Inflammatory macrophage (primary cell): ENCODE measurements at regions not wholly inside any gene's neighbourhood (a gene's known extent, or its start where the extent isn't known, plus 50 kb on each side); places are given as distances from the start of the nearest gene placed in this dataset.

Experiments used
- DNase-seq, 2 donors: peaks; one replicate each; pipeline ENCODE4 v3.0.0-alpha.2; 2020 to 2022

DNA sequence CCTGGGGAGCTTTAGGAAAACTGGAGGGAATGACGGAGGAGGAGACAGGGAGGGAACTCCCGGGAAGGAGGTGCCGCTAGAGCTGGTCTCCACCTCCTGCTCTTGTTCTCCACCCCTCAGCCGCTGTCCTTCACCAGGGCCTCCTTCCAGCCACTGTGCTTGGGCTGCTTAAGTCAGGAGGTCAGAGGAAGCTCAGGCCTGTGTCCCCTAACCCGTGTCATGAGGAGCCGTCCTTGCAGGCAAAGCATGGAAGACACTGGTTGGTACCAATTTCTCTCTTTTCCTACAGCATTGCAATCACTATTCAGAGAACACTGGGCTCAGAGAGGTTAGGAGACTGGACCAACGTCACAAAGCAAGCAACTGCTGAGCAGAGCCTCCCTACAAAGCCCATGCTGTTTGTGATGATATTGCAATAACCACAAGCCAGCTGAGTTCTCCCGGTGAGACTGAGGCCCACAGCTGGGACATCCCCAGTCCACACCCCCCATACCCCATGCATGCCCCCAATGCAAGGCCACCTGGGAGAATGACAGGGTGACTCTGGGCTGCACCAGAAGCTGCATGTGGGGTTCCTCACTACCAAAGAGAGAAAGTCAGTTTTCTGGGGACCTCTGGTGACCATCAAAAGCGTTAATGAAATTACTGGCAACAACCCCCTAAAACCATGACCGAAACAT, 427.5 kb downstream of the NPHP4 start:
- no peak for DNase-seq

DNA sequence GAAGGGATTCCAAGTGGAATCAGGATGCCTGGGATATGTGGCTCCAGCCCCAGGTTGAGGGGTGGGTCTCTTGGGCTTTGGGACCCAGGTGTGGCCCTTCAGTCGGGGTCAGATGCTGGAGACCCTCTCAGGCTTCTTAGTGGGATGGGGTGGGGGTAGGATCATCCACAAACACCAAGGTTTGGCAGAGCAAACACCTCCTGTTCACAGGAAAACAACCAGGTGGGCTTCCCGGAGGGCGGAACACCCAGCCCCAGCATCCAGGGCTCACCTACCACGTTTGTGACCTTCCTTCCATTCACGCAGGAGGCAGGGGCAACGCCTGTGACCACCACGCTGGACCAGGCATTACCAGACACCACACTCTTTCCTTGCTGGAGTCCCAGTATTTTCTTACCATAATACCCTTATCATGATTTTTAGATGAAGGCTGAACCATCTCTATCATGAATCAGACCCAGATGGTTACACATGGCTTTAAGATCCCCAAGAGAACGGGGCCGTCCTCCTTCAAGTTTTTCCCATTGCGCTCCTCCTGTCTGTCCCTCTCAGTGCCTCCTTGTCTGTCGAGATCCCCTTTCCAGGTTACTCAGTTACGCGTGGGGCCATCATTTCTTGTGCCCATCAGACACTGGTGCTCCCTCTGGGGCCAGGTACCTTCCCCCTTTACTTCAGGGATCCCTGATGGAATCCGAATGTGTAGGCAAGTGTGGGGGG, 428.2 kb downstream of the NPHP4 start:
- no peak for DNase-seq

DNA sequence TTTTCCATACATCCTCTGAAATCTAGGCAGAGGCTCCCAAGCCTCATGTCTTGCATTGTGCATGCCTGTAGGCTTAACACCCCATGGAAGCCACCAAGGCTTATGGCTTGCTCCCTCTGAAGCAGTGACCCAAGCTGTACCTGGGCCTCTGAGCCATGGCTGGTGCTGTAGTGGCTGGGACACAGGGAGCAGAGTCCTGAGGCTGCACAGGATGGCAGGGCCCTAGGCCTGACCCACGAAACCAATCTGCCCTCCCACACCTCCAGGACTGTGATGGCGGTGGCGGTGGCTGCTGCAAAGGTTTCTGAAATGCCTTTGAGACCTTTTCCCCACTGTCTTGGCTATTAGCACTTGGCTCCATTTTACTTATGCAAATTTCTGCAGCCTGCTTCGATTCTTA, 429.5 kb downstream of the NPHP4 start:
- DNase-seq = no peak

DNA sequence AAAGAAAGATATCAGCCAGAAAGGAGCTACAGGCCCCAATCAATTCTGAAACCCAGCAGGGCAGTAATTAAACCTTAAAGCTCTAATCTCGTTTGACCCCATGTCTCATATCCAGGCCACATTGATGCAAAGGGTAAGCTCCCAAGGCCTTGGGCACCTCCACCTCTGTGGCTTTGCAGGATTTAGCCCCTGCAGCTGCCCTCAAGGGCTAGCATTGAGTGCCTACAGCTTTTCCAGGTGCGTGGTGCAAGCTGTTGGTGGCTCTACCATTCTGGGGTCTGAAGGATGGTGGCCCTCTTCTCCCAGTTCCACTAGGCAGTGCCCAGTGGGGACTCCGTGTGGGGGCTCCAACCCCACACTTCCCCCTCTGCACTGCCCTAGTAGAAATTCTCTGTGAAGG, 429.9 kb downstream of the NPHP4 start:
- DNase-seq = no peak

DNA sequence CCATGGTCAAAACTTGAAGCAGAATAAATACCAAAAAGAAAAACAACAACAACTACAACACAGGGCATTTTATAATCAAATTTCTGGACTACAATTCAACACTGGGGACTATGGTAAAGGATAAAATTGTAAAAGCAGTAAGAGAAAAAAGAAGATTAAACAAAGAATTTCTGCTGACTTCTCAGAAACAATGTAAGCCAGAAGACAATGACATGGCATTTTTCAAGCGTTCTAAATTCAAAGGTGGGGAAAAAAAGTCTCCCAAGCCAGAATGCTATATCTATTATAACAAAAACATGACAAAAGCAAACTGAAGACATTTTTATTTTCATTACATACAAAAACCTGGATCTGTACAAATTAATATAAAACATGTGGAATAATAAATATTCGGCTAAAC, 433.1 kb downstream of the NPHP4 start:
- DNase-seq = no peak

GRCh38 chr1:5555853-5556252, 436.4 kb downstream of the NPHP4 start:
- DNase-seq = no peak

DNA sequence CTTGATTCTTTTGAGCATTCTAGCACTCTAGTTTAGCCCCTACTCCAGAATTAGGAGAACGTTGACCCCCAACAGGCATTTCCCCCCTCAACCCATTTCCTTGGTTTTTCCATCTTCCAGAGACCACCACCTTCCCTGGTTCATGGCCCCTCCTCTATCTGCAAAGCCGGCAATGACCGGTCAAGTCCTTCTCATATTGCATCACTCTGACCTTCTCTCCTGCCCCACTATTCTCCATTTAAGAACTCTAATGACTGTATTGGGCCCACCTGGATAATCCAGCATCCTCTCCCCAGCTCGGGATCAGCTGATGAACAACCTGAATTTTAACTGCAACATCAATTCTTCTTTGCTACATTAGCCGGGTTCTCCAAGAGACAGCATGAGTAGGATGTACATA, 437.4 kb downstream of the NPHP4 start:
- no peak for DNase-seq

GRCh38 chr1:5554111-5554510, 438.1 kb downstream of the NPHP4 start:
- no peak for DNase-seq

DNA sequence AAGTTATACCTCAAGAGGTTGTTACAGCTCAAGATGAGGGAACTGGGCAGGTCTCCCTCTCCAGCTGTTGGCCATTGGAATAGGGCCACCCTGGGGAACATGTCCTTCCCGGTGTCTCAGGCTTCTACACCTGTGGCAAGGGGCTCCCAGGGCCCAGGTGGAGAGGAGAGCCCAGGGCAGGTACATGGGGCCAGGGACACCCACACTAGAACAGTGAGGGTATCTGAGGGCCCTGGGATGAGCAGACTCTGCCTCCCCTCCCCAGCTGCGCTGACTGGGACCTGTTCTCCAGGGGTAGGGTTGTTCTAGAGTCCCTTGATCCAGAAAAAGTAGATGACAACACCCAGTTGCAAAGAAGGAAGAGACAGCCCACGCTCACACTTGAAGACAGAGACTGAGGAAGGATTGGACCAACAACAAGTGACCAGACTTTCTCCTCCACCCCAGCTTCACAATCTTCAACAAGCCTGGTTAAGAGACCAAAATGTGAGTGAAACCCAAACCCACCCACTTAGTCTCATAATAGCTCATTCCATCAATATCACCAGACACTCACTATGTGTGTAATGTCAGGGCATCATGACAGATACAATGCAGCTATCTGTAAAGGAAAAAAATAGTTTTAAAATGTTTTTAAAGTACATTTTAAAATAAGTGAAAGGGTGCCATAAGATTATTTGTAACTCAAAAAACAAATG, 439.3 kb downstream of the NPHP4 start:
- no peak for DNase-seq

- DNase-seq = no peak
These were observed 440.8 kb downstream of the NPHP4 start for GRCh38 chr1:5551274-5551975.

- DNase-seq = no peak
These were observed 444.0 kb downstream of the NPHP4 start for GRCh38 chr1:5548266-5548665.

- no peak for DNase-seq
These were observed 449.0 kb downstream of the NPHP4 start for GRCh38 chr1:5543235-5543634.

GRCh38 chr1:5532811-5533210, 459.4 kb downstream of the NPHP4 start:
- no peak for DNase-seq

DNA sequence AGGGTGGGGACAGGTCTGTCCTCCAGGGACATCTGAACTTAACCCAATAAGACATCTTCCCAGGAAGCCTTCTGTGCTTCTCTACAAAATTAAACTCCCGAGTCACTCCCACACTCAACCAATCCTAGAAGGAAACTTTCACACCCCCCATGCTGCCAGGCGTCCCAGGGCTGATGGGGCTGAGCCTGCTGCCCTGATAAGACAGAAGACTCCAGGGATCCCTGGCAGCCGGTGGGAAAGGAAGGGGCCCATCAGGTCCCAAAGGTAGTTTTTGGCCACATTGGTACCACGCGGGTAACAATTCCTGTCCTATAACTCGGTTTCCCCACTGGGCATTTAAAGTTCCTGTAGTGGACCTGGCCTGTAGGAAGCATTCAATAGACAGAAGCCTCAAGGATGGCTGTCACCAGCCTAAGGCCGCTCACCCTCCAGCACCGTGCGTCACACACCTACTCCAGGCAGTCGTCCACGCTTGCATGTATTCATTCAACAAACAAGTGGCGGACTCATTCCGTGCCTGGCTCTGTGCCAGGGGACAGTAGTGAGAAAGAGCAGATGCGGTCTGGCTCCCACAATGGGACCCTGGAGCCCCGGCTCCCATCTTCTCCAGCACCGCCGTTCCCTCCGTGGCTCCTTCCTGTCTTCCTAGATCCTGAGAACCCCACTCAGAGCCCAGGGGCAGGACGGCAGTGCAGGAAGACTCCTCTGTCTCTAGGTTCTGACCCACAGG, 465.2 kb downstream of the NPHP4 start:
- no peak for DNase-seq

GRCh38 chr1:5526385-5526750, 465.9 kb downstream of the NPHP4 start:
- DNase-seq = no peak

- DNase-seq = no peak
These were observed 466.4 kb downstream of the NPHP4 start for GRCh38 chr1:5525597-5526384.

- DNase-seq = no peak
These were observed 469.6 kb downstream of the NPHP4 start for GRCh38 chr1:5522531-5523145.

GRCh38 chr1:5519366-5520135, 472.7 kb downstream of the NPHP4 start:
- no peak for DNase-seq

DNA sequence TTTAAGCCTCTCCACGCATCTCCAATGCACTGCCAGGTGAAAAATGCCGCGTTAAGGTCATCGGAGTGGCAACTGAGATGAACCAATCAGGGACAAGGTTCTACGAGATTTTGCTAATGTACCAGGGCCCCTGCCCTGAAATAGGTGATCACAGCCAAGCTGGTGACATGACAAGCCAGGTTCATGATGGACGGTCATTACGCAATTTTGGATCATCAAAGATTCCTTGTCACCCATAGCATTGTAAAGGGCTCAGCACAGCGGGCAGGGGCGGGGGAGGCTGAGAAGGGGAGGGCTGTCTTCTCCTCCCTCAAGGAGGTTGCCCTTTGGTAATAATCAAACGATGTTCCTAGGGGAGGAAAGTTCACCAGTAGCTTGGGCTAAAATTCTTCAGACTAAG, 475.5 kb downstream of the NPHP4 start:
- DNase-seq = no peak

DNA sequence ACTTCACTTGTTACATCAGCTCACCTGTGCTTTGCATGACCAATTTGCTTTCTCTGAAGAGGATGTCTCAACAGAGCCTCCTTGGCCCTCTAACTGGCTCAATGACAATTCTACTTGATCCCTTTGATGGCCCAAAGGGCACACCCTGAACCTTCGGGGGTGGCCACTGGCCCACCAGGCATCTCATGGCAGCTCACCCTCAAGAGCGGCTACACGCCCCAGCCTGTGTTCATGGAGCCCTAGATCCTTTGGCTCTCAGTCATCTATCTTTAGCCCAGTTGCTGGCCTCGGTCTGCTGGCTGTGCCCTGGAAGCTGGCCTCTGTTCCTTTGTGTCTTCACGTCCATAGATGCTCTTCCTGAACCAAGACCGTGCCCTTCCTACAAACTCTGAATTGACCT, 476.7 kb downstream of the NPHP4 start:
- no peak for DNase-seq
